H1 (cell line): ENCODE measurements at regions not wholly inside any gene's neighbourhood (a gene's known extent, or its start where the extent isn't known, plus 50 kb on each side); places are given as distances from the start of the nearest gene placed in this dataset.

ENCODE experiments used
- CTCF ChIA-PET: fragments of 300-600 bp; sonication (Branson Sonifier 250); formaldehyde crosslinking; loops from one replicate; lab custom pipeline; 2021; ENCODE audit not compliant: partially characterized antibody; lab: Charles Lee
- POLR2A ChIA-PET: fragments of 300-600 bp; sonication (Branson Sonifier 250); formaldehyde crosslinking; loops from one replicate; lab custom pipeline; 2021; ENCODE audit warnings: inconsistent platforms; ENCODE audit not compliant: partially characterized antibody; lab: Charles Lee
- DNase-seq, 2 experiments: peaks; one replicate each; pipeline versions ENCODE4 v3.0.0 to v3.0.0-alpha.2; 2010 to 2022; ENCODE audit warnings: low spot score in 2 of 2, low read depth in 1 of 2, mixed read lengths in 1 of 2
- FAIRE-seq: peaks from 2 replicates; lab custom pipeline; 2011; peaks lifted over from hg19 to GRCh38; lab: Jason Lieb, UNC
- H2AFZ ChIP-seq: 2 replicates; pipeline ENCODE4 v1.8.1; 2012; ENCODE audit warnings: low read length, inconsistent platforms
- H2AK5ac ChIP-seq: 2 replicates; pipeline ENCODE4 v1.6.1; 2013; ENCODE audit warnings: low read depth, low read length
- H2BK120ac ChIP-seq: replicated peaks from 2 replicates; pipeline ENCODE3; 2013; ENCODE audit warnings: low read depth, low read length, inconsistent platforms
- H2BK12ac ChIP-seq: 2 replicates; pipeline ENCODE4 v1.6.1; 2013; ENCODE audit warnings: low read depth, low read length
- H2BK15ac ChIP-seq: 2 replicates; pipeline ENCODE4 v1.6.1; 2013; ENCODE audit warnings: low read length
- H2BK20ac ChIP-seq: 2 replicates; pipeline ENCODE4 v1.6.1; 2013; ENCODE audit warnings: low read length
- H2BK5ac ChIP-seq: 2 replicates; pipeline ENCODE4 v1.6.1; 2013; ENCODE audit warnings: low read depth, low read length
- H3K14ac ChIP-seq: 2 replicates; pipeline ENCODE4 v1.6.1; 2013; ENCODE audit warnings: inconsistent platforms; ENCODE audit not compliant: insufficient read length
- H3K18ac ChIP-seq: 2 replicates; pipeline ENCODE4 v1.6.1; 2013; ENCODE audit warnings: low read length; ENCODE audit errors: extremely low read depth
- H3K23ac ChIP-seq: 2 replicates; pipeline ENCODE4 v1.6.1; 2013; ENCODE audit warnings: inconsistent platforms; ENCODE audit not compliant: insufficient read length
- H3K23me2 ChIP-seq: 2 replicates; pipeline ENCODE4 v1.6.1; 2013; ENCODE audit warnings: low read depth, low read length
- H3K27ac ChIP-seq: 2 replicates; pipeline ENCODE4 v1.6.1; 2011; ENCODE audit warnings: low read depth, low read length, inconsistent platforms
- H3K27me3 ChIP-seq, 4 experiments: replicated peaks in 1 of 4; 1 replicate in 1 of 4; 2 replicates in 3 of 4; pipeline versions ENCODE4 v1.6.1 to v1.8.1; 2011 to 2013; ENCODE audit warnings: low read length in 3 of 4, mild to moderate bottlenecking in 3 of 4, inconsistent platforms in 2 of 4, mixed read lengths in 2 of 4, moderate library complexity in 1 of 4; ENCODE audit not compliant: control insufficient read depth in 3 of 4, insufficient read depth in 3 of 4; ENCODE audit errors: extremely low read depth in 1 of 4
- H3K36me3 ChIP-seq, 4 experiments: 2 replicates each; pipeline versions ENCODE4 v1.6.1 to v1.8.1; 2011 to 2013; ENCODE audit warnings: mild to moderate bottlenecking in 4 of 4, low read length in 3 of 4, moderate library complexity in 2 of 4, control low read depth in 1 of 4, inconsistent platforms in 1 of 4; ENCODE audit not compliant: insufficient read depth in 4 of 4, control insufficient read depth in 2 of 4
- H3K4ac ChIP-seq: replicated peaks from 2 replicates; pipeline ENCODE3; 2013; ENCODE audit warnings: low read length, low read depth, mixed read lengths, inconsistent platforms; ENCODE audit not compliant: insufficient read length
- H3K4me1 ChIP-seq, 4 experiments: replicated peaks in 1 of 4; 1 replicate in 1 of 4; 2 replicates in 3 of 4; pipeline versions ENCODE4 v1.6.1 to v1.8.1; 2011 to 2013; ENCODE audit warnings: low read length in 3 of 4, inconsistent platforms in 2 of 4, mixed read lengths in 1 of 4; ENCODE audit not compliant: insufficient read depth in 4 of 4, control insufficient read depth in 3 of 4
- H3K4me2 ChIP-seq, 2 experiments: 2 replicates each; pipeline versions ENCODE4 v1.6.1 to v1.8.1; 2011 to 2013; ENCODE audit warnings: low read depth in 2 of 2, low read length in 2 of 2, control low read depth in 1 of 2, inconsistent platforms in 1 of 2, mild to moderate bottlenecking in 1 of 2; ENCODE audit not compliant: insufficient read depth in 1 of 2
- H3K4me3 ChIP-seq, 4 experiments: fragments of 200-600, 300-600 bp in 1 of 4; sonication (generic), shearing (Covaris generic), sonication (Bioruptor Twin) in 1 of 4; 2 replicates each; pipeline versions ENCODE4 v1.5.1 to v1.8.1; 2011 to 2016; ENCODE audit warnings: low read length in 4 of 4, low read depth in 3 of 4, control low read depth in 2 of 4, inconsistent platforms in 2 of 4, mild to moderate bottlenecking in 2 of 4, mixed read lengths in 1 of 4, moderate library complexity in 1 of 4; ENCODE audit not compliant: insufficient read depth in 2 of 4; ENCODE audit errors: extremely low read depth in 1 of 4
- H3K56ac ChIP-seq: replicated peaks from 2 replicates; pipeline ENCODE3; 2013; ENCODE audit warnings: low read depth, mild to moderate bottlenecking, mixed read lengths, low read length, inconsistent platforms; ENCODE audit not compliant: insufficient read length
- H3K79me1 ChIP-seq: 2 replicates; pipeline ENCODE4 v1.6.1; 2013; ENCODE audit warnings: low read depth, low read length, control low read depth
- H3K79me2 ChIP-seq, 2 experiments: 2 replicates each; pipeline versions ENCODE4 v1.6.1 to v1.8.1; 2012 to 2013; ENCODE audit warnings: low read length in 2 of 2, mild to moderate bottlenecking in 2 of 2, inconsistent platforms in 1 of 2; ENCODE audit not compliant: insufficient read depth in 2 of 2, control insufficient read depth in 1 of 2
- H3K9ac ChIP-seq, 4 experiments: replicated peaks in 1 of 4; 1 replicate in 1 of 4; 2 replicates in 3 of 4; pipeline versions ENCODE4 v1.6.1 to v1.8.1; 2011 to 2013; ENCODE audit warnings: low read depth in 3 of 4, low read length in 3 of 4, control low read depth in 2 of 4, mild to moderate bottlenecking in 2 of 4, moderate library complexity in 2 of 4, inconsistent platforms in 1 of 4; ENCODE audit errors: extremely low read depth in 1 of 4
- H3K9me3 ChIP-seq, 2 experiments: 2 replicates each; pipeline versions ENCODE4 v1.6.1 to v1.8.1; 2012 to 2013; ENCODE audit warnings: mild to moderate bottlenecking in 2 of 2, moderate library complexity in 2 of 2, control low read depth in 1 of 2, inconsistent platforms in 1 of 2, low read depth in 1 of 2, low read length in 1 of 2, mixed read lengths in 1 of 2; ENCODE audit not compliant: insufficient read depth in 2 of 2
- H4K20me1 ChIP-seq, 2 experiments: replicated peaks in 1 of 2; 2 replicates each; pipeline versions ENCODE3 to v1.8.1; 2011 to 2013; ENCODE audit warnings: inconsistent platforms in 2 of 2, low read length in 2 of 2, mild to moderate bottlenecking in 1 of 2; ENCODE audit not compliant: insufficient read depth in 2 of 2, control insufficient read depth in 1 of 2
- H4K5ac ChIP-seq: 2 replicates; pipeline ENCODE4 v1.6.1; 2013; ENCODE audit warnings: low read length, low read depth, mixed read lengths, inconsistent platforms; ENCODE audit not compliant: insufficient read length
- H4K8ac ChIP-seq: 2 replicates; pipeline ENCODE4 v1.8.0; 2013; ENCODE audit warnings: mild to moderate bottlenecking, moderate library complexity, low read length, inconsistent platforms; ENCODE audit not compliant: insufficient read depth; ENCODE audit errors: extremely low read depth
- H4K91ac ChIP-seq: replicated peaks from 2 replicates; pipeline ENCODE3; 2013; ENCODE audit warnings: low read length, mixed read lengths, inconsistent platforms; ENCODE audit not compliant: insufficient read length
- ASH2L ChIP-seq: fragments of 200-600, 300-600 bp; sonication (generic); IDR thresholded peaks from one replicate; pipeline ENCODE4 v1.7.1; 2017; ENCODE audit warnings: low read length
- BACH1 ChIP-seq: IDR thresholded peaks from 2 replicates; pipeline ENCODE4 v1.6.1; 2012; ENCODE audit warnings: low read length, improper control_type of control experiment
- CREB1 ChIP-seq: IDR thresholded peaks from 2 replicates; pipeline ENCODE4 v1.6.1; 2012; ENCODE audit warnings: inconsistent platforms
- EP300 ChIP-seq, 2 experiments: IDR thresholded peaks; 1 replicate in 1 of 2; 2 replicates in 1 of 2; pipeline ENCODE4 v1.6.1; 2011 to 2012; ENCODE audit warnings: low read depth in 2 of 2, low read length in 2 of 2, mild to moderate bottlenecking in 2 of 2, borderline replicate concordance in 1 of 2, inconsistent platforms in 1 of 2, moderate library complexity in 1 of 2
- KDM4A ChIP-seq: IDR thresholded peaks from one replicate; pipeline ENCODE4 v1.7.1; 2012; ENCODE audit warnings: low read depth, mild to moderate bottlenecking, moderate library complexity, low read length, inconsistent platforms; ENCODE audit not compliant: severe bottlenecking
- NRF1 ChIP-seq: IDR thresholded peaks from 2 replicates; pipeline ENCODE4 v1.6.1; 2011; ENCODE audit warnings: mild to moderate bottlenecking, low read depth, low read length, improper control_type of control experiment
- PHF8 ChIP-seq: fragments of 200-600 bp; sonication (generic); conservative IDR thresholded peaks from 2 replicates; pipeline ENCODE4 v1.7.1; 2012; ENCODE audit warnings: low read depth, mild to moderate bottlenecking, inconsistent platforms, low read length, moderate library complexity
- RXRA ChIP-seq: IDR thresholded peaks from 2 replicates; pipeline ENCODE4 v1.6.1; 2011; ENCODE audit warnings: low read depth, mild to moderate bottlenecking, low read length, moderate library complexity; ENCODE audit not compliant: insufficient read depth
- SIRT6 ChIP-seq: IDR thresholded peaks from one replicate; pipeline ENCODE4 v1.7.1; 2012; ENCODE audit warnings: low read length, inconsistent platforms
- SP2 ChIP-seq: IDR thresholded peaks from 2 replicates; pipeline ENCODE4 v1.6.1; 2012; ENCODE audit warnings: mild to moderate bottlenecking, low read length, inconsistent platforms
- TBP ChIP-seq: IDR thresholded peaks from 2 replicates; pipeline ENCODE4 v1.6.1; 2011; ENCODE audit warnings: low read depth, low read length, improper control_type of control experiment
- USF2 ChIP-seq: IDR thresholded peaks from 2 replicates; pipeline ENCODE4 v1.6.1; 2011; ENCODE audit warnings: low read length, improper control_type of control experiment
- ZNF274 ChIP-seq: IDR thresholded peaks from 2 replicates; pipeline ENCODE4 v1.7.0; 2012; ENCODE audit warnings: low read length, borderline replicate concordance; ENCODE audit errors: extremely low read depth
- WGBS, 2 experiments: shearing (Covaris generic) in 1 of 2; methylation state at CpG; one replicate each; pipeline versions ENCODE4 v1.1.6 to v1.1.7; 2013 to 2015; ENCODE audit warnings: low lambda C conversion rate in 2 of 2, mixed read lengths in 2 of 2, inconsistent platforms in 1 of 2, low coverage in 1 of 2, missing lambda C conversion rate in 1 of 2; ENCODE audit not compliant: insufficient replicate concordance in 2 of 2, insufficient coverage in 1 of 2, insufficient read length in 1 of 2; ENCODE audit errors: extremely low coverage in 1 of 2, missing lambda C conversion rate in 1 of 2; 5-methylcytosine and 5-hydroxymethylcytosine counted together

GRCh38 chr21:38567335-38567969 lies 69.2 kb upstream of the ERG start:
- H3K79me2 ChIP-seq: no peaks in the 10 kb centered on the region
- no peaks in the 10 kb centered on the region; the same call in 1 of the 2 replicates for H3K23me2 ChIP-seq
- peaks cover 0 to 6% (median 1%) of the 10 kb centered on the region in 4 experiments; a peak in 5 of 7 replicates for H3K4me1 ChIP-seq
- no peak overlapping the region for H3K4me3 ChIP-seq
- H3K9me3 ChIP-seq: no peaks in the 10 kb centered on the region
- no peak overlapping the region; the same call in 1 of the 2 replicates for H3K18ac ChIP-seq
- H2BK120ac ChIP-seq: no peak overlapping the region
- H3K14ac ChIP-seq: no peak overlapping the region
- POLR2A ChIA-PET: no interaction called here
- no peak overlapping the region for H3K4ac ChIP-seq
- no peak overlapping the region for H2BK20ac ChIP-seq
- WGBS, 2 experiments: 70% methylated on average over 17 of the region's 17 CpGs; no CpG with 5 or more reads in 1 of the 2 experiments
- DNase-seq (peak in 1 of 2 experiments; percentile 9), FAIRE-seq (no peak)
- no peaks in the 10 kb centered on the region for H3K27me3 ChIP-seq
- no peak overlapping the region for H4K8ac ChIP-seq
- no peak overlapping the region for H2AK5ac ChIP-seq
- peak overlapping the region in 1 of 2 experiments; percentile 17; a peak in 1 of 4 replicates for H3K4me2 ChIP-seq
- peaks cover 0 to 2% of the 10 kb centered on the region in 2 experiments for H4K20me1 ChIP-seq
- no peak overlapping the region for H2BK15ac ChIP-seq
- CTCF ChIA-PET: interaction anchor here (0.6 kb wide), 1 partner anchor 176 kb away, joined by 3 read pairs; no protein-coding TSS in a partner anchor
- peak overlapping the region; percentile 42; the same call in 1 of the 2 replicates for H2AFZ ChIP-seq
- H4K91ac ChIP-seq: no peak overlapping the region
- H3K27ac ChIP-seq: no peak overlapping the region
- H3K23ac ChIP-seq: no peak overlapping the region
- no peak overlapping the region for H3K56ac ChIP-seq
- H2BK5ac ChIP-seq: no peak overlapping the region
- H3K79me1 ChIP-seq: no peaks in the 10 kb centered on the region
- H3K36me3 ChIP-seq: no peaks in the 10 kb centered on the region
- no peak overlapping the region for H3K9ac ChIP-seq
- no peak overlapping the region for H4K5ac ChIP-seq
- no peak overlapping the region for H2BK12ac ChIP-seq
- TF ChIP-seq PHF8 (no peak), KDM4A (no peak), ASH2L (no peak), SIRT6 (no peak), NRF1 (no peak), TBP (no peak), RXRA (no peak), CREB1 (no peak), ZNF274 (no peak), BACH1 (no peak), EP300 (IDR thresholded peaks at IDR 0.05; ENCODE audit: borderline replicate concordance in 1 of 2, low read depth in 2 of 2, low read length in 2 of 2) (no peak), SP2 (no peak), USF2 (no peak)
